HFFc6 (cell line): ENCODE measurements at regions not wholly inside any gene's neighbourhood (a gene's known extent, or its start where the extent isn't known, plus 50 kb on each side); places are given as distances from the start of the nearest gene placed in this dataset.
"Not testable (repeated sequence)": the region's sequence is repeated elsewhere in the genome, so short reads cannot be mapped to it uniquely, and the experiment has no call there.

Experiments used
- DNase-seq: peaks from one replicate; pipeline ENCODE4 v3.0.0-alpha.2; 2018
- H3K27ac Mint-ChIP-seq: 2 replicates; pipeline ENCODE4 v1.8.0; 2020; ENCODE audit warnings: mild to moderate bottlenecking, mixed read lengths
- H3K27me3 Mint-ChIP-seq: 2 replicates; pipeline ENCODE4 v1.8.0; 2021; ENCODE audit warnings: mild to moderate bottlenecking, moderate library complexity, mixed read lengths; ENCODE audit not compliant: insufficient read depth
- H3K36me3 Mint-ChIP-seq: 2 replicates; pipeline ENCODE4 v1.8.0; 2021; ENCODE audit warnings: low read depth, mixed read lengths
- H3K4me1 Mint-ChIP-seq: 2 replicates; pipeline ENCODE4 v1.8.0; 2020; ENCODE audit warnings: low read depth, mixed read lengths
- H3K4me3 Mint-ChIP-seq: 2 replicates; pipeline ENCODE4 v1.8.0; 2020; ENCODE audit warnings: mild to moderate bottlenecking, moderate library complexity, mixed read lengths
- H3K9me3 Mint-ChIP-seq: 2 replicates; pipeline ENCODE4 v1.8.0; 2020; ENCODE audit warnings: mild to moderate bottlenecking, mixed read lengths
- CTCF ChIP-seq: fragments of 200-600 bp; sonication (generic); IDR thresholded peaks from 2 replicates; pipeline ENCODE4 v1.5.0; 2021; ENCODE audit warnings: antibody characterized with exemption, mild to moderate bottlenecking

- no peaks in the 10 kb centered on the region for H3K36me3 Mint-ChIP-seq
- H3K4me1 Mint-ChIP-seq, result no peaks in the 10 kb centered on the region
- TF ChIP-seq CTCF, result no peak
- no peak overlapping the region for H3K4me3 Mint-ChIP-seq
- DNase-seq, result no peak
- no peaks in the 10 kb centered on the region for H3K9me3 Mint-ChIP-seq
- peaks cover 9% of the 10 kb centered on the region for H3K27me3 Mint-ChIP-seq
- H3K27ac Mint-ChIP-seq, result no peak overlapping the region
Observed at GRCh38 chr1:101484689-101485338, 248.0 kb downstream of the S1PR1 start.

- Mint-ChIP-seq H3K9me3 (no peaks in the 10 kb centered on the region), H3K27me3 (peaks cover 9% of the 10 kb centered on the region), H3K36me3 (no peaks in the 10 kb centered on the region), H3K4me1 (no peaks in the 10 kb centered on the region), H3K27ac (no peak overlapping the region), H3K4me3 (no peak overlapping the region)
- TF ChIP-seq CTCF, result no peak
- DNase-seq, result no peak
Observed at GRCh38 chr1:101485712-101486111, 248.9 kb downstream of the S1PR1 start.

GRCh38 chr1:101492144-101492543, 255.3 kb downstream of the S1PR1 start:
- H3K36me3 Mint-ChIP-seq, H3K27ac Mint-ChIP-seq, H3K4me1 Mint-ChIP-seq, H3K27me3 Mint-ChIP-seq, DNase-seq, H3K4me3 Mint-ChIP-seq, H3K9me3 Mint-ChIP-seq: not testable (repeated sequence)

GRCh38 chr1:101493920-101494319, 257.1 kb downstream of the S1PR1 start:
- H3K36me3 Mint-ChIP-seq, H3K4me1 Mint-ChIP-seq, DNase-seq, H3K4me3 Mint-ChIP-seq, H3K27me3 Mint-ChIP-seq, H3K27ac Mint-ChIP-seq, H3K9me3 Mint-ChIP-seq: not testable (repeated sequence)

- TF ChIP-seq CTCF, result no peak
- Mint-ChIP-seq H3K27me3 (no peaks in the 10 kb centered on the region; the same call in 1 of the 2 replicates), H3K4me1 (no peaks in the 10 kb centered on the region), H3K4me3 (no peak overlapping the region), H3K27ac (no peak overlapping the region), H3K36me3 (no peaks in the 10 kb centered on the region), H3K9me3 (no peaks in the 10 kb centered on the region)
- DNase-seq, result no peak
Observed at GRCh38 chr1:101496109-101496508, 259.3 kb downstream of the S1PR1 start.

- no peak for DNase-seq
- no peak for TF ChIP-seq CTCF
- no peak overlapping the region for H3K4me3 Mint-ChIP-seq
- no peak overlapping the region for H3K27ac Mint-ChIP-seq
- H3K9me3 Mint-ChIP-seq, result no peaks in the 10 kb centered on the region
- H3K36me3 Mint-ChIP-seq, result no peaks in the 10 kb centered on the region
- peaks cover 5% of the 10 kb centered on the region; the same call in 1 of the 2 replicates for H3K27me3 Mint-ChIP-seq
- no peaks in the 10 kb centered on the region for H3K4me1 Mint-ChIP-seq
Observed at GRCh38 chr1:101497881-101498559, 261.2 kb downstream of the S1PR1 start.

- H3K4me1 Mint-ChIP-seq, H3K4me3 Mint-ChIP-seq, H3K36me3 Mint-ChIP-seq, DNase-seq, H3K27ac Mint-ChIP-seq, H3K27me3 Mint-ChIP-seq, H3K9me3 Mint-ChIP-seq: not testable (repeated sequence)
Observed at GRCh38 chr1:101504106-101504505, 267.3 kb downstream of the S1PR1 start.

GRCh38 chr1:101505240-101505639, 268.4 kb downstream of the S1PR1 start:
- not testable (repeated sequence) for DNase-seq, H3K27me3 Mint-ChIP-seq, H3K36me3 Mint-ChIP-seq, H3K4me3 Mint-ChIP-seq, H3K9me3 Mint-ChIP-seq, H3K4me1 Mint-ChIP-seq, H3K27ac Mint-ChIP-seq
